GM12878 (cell line): ENCODE measurements at regions not wholly inside any gene's neighbourhood (a gene's known extent, or its start where the extent isn't known, plus 50 kb on each side); places are given as distances from the start of the nearest gene placed in this dataset.
A peak's percentile ranks its signal among the peaks of the same experiment; 100 is the strongest.

Source experiments
- ATAC-seq: fragments of 200-7000 bp; cut with Tn5 transposase; 3 replicates; pipeline ENCODE4 v1.9.1; 2020; ENCODE audit warnings: mild to moderate bottlenecking, moderate library complexity
- BruUV-seq: library from RNA; stranded (reverse); fragments of 400-500 nt; replicated peaks from 2 replicates; lab custom pipeline; 2021; lab: Mats Ljungman, UMichigan
- CTCF ChIA-PET: fragments of 300-600 bp; sonication (Branson Sonifier 250); formaldehyde crosslinking; extraction: SDS; loops from one replicate; lab custom pipeline; 2021; ENCODE audit warnings: inconsistent platforms; lab: Yijun Ruan, JAX
- POLR2A ChIA-PET: fragments of 350-600 bp; formaldehyde crosslinking; extraction: SDS; loops from one replicate; lab custom pipeline; 2021; ENCODE audit warnings: inconsistent platforms; lab: Charles Lee
- RAD21 ChIA-PET: fragments of 300-600 bp; sonication (Branson Sonifier 250); formaldehyde crosslinking; loops from one replicate; lab custom pipeline; 2023; ENCODE audit warnings: antibody characterized with exemption; ENCODE audit not compliant: unreplicated experiment; lab: Charles Lee
- SMC1A ChIA-PET: fragments of 300-600 bp; sonication (Branson Sonifier 250); formaldehyde crosslinking; loops from one replicate; lab custom pipeline; 2023; ENCODE audit not compliant: unreplicated experiment, uncharacterized antibody; lab: Charles Lee
- DNase-seq: peaks from one replicate; pipeline ENCODE4 v3.0.0-alpha.2; 2011; ENCODE audit warnings: low read depth, low spot score
- FAIRE-seq: peaks from 3 replicates; lab custom pipeline; 2011; peaks lifted over from hg19 to GRCh38; lab: Jason Lieb, UNC
- H2AFZ ChIP-seq: 2 replicates; pipeline ENCODE4 v1.6.0; 2011; ENCODE audit warnings: low read depth, low read length, control low read depth; ENCODE audit not compliant: control insufficient read depth
- H3K27ac ChIP-seq: 2 replicates; pipeline ENCODE4 v1.5.1; 2011; ENCODE audit warnings: control low read depth; ENCODE audit not compliant: control insufficient read depth, insufficient read depth
- H3K27me3 ChIP-seq, 2 experiments: replicated peaks in 1 of 2; 2 replicates each; pipeline versions ENCODE4 v1.6.0 to v1.6.1; 2011; ENCODE audit warnings: low read length in 1 of 2; ENCODE audit not compliant: control insufficient read depth in 2 of 2, insufficient read depth in 2 of 2
- H3K36me3 ChIP-seq, 2 experiments: 2 replicates each; pipeline ENCODE4 v1.5.1; 2011; ENCODE audit warnings: low read length in 1 of 2; ENCODE audit not compliant: control insufficient read depth in 2 of 2, insufficient read depth in 2 of 2
- H3K4me1 ChIP-seq: 2 replicates; pipeline ENCODE4 v1.6.1; 2011; ENCODE audit warnings: mild to moderate bottlenecking, low read length, moderate library complexity, mixed read lengths; ENCODE audit not compliant: control insufficient read depth, insufficient read depth
- H3K4me2 ChIP-seq: 2 replicates; pipeline ENCODE4 v1.6.0; 2011; ENCODE audit warnings: control low read depth; ENCODE audit not compliant: control insufficient read depth, insufficient read depth
- H3K4me3 ChIP-seq: fragments of 200-600 bp; sonication (generic); 2 replicates; pipeline ENCODE4 v1.5.1; 2016
- H3K79me2 ChIP-seq: 2 replicates; pipeline ENCODE4 v1.6.0; 2011; ENCODE audit warnings: low read length; ENCODE audit not compliant: control insufficient read depth, insufficient read depth
- H3K9ac ChIP-seq: 2 replicates; pipeline ENCODE4 v1.8.0; 2011; ENCODE audit warnings: low read length, control low read depth, mixed read lengths; ENCODE audit not compliant: control insufficient read depth, insufficient read depth
- H3K9me3 ChIP-seq: replicated peaks from 3 replicates; pipeline ENCODE4 v1.5.1; 2011; ENCODE audit warnings: mild to moderate bottlenecking, low read length; ENCODE audit not compliant: control insufficient read depth, insufficient read depth
- H4K20me1 ChIP-seq: 2 replicates; pipeline ENCODE4 v1.6.0; 2011; ENCODE audit not compliant: control insufficient read depth, insufficient read depth
- BCL11A ChIP-seq: IDR thresholded peaks from 2 replicates; pipeline ENCODE4 v1.6.1; 2011; ENCODE audit warnings: low read depth, low read length
- EZH2 ChIP-seq: IDR thresholded peaks from 2 replicates; pipeline ENCODE4 v1.6.1; 2012; ENCODE audit warnings: low read depth, mild to moderate bottlenecking, control low read depth, inconsistent platforms, low read length, borderline replicate concordance; ENCODE audit not compliant: control insufficient read depth
- FOXM1 ChIP-seq: IDR thresholded peaks from 2 replicates; pipeline ENCODE4 v1.6.1; 2012; ENCODE audit warnings: low read depth, mild to moderate bottlenecking, inconsistent platforms, low read length, moderate library complexity
- MEF2B ChIP-seq: fragments of 450-650 bp; IDR thresholded peaks from 2 replicates; pipeline ENCODE4 v1.6.1; 2018; ENCODE audit warnings: mild to moderate bottlenecking, moderate library complexity; ENCODE audit not compliant: partially characterized antibody, poor library complexity, severe bottlenecking
- NFYA ChIP-seq: IDR thresholded peaks from 2 replicates; pipeline ENCODE4 v1.6.1; 2011; ENCODE audit warnings: low read depth, mild to moderate bottlenecking, low read length, improper control_type of control experiment, borderline replicate concordance
- TCF7 ChIP-seq: IDR thresholded peaks from 2 replicates; pipeline ENCODE4 v1.6.1; 2014; ENCODE audit warnings: antibody characterized with exemption, borderline replicate concordance
- WGBS: methylation state at CpG from one replicate; pipeline ENCODE4 v1.1.6; 2016; ENCODE audit warnings: low lambda C conversion rate; ENCODE audit not compliant: insufficient replicate concordance, insufficient coverage; ENCODE audit errors: missing lambda C conversion rate; 5-methylcytosine and 5-hydroxymethylcytosine counted together
- in situ Hi-C: fragments of 300-500 bp; cut with MboI; formaldehyde crosslinking; loops from 9 replicates; pipeline ENCODE4 v1.14.3; 2018; ENCODE audit warnings: mixed read lengths
- intact Hi-C: fragments of 100-400 bp; cut with micrococcal nuclease; formaldehyde crosslinking; loops from one replicate; pipeline ENCODE4 v1.14.2; 2022; ENCODE audit not compliant: unreplicated experiment
- TF ChIP-seq, protein P1 (sequence below): IDR thresholded peaks from 2 replicates; pipeline ENCODE4 v1.6.1; 2012; ENCODE audit warnings: low read length, inconsistent platforms
- TF ChIP-seq, protein P2 (sequence below): fragments of 450-650 bp; IDR thresholded peaks from 2 replicates; pipeline ENCODE4 v1.6.1; 2018; ENCODE audit warnings: borderline replicate concordance, mild to moderate bottlenecking; ENCODE audit not compliant: partially characterized antibody
- TF ChIP-seq, protein P3 (sequence below): IDR thresholded peaks from 2 replicates; pipeline ENCODE4 v1.6.1; 2012; ENCODE audit warnings: improper control_type of control experiment, low read depth, low read length; ENCODE audit not compliant: insufficient replicate concordance
- TF ChIP-seq, protein P4 (sequence below): fragments of 450-650 bp; IDR thresholded peaks from 2 replicates; pipeline ENCODE4 v1.6.1; 2017; ENCODE audit warnings: mild to moderate bottlenecking, moderate library complexity

DNA sequence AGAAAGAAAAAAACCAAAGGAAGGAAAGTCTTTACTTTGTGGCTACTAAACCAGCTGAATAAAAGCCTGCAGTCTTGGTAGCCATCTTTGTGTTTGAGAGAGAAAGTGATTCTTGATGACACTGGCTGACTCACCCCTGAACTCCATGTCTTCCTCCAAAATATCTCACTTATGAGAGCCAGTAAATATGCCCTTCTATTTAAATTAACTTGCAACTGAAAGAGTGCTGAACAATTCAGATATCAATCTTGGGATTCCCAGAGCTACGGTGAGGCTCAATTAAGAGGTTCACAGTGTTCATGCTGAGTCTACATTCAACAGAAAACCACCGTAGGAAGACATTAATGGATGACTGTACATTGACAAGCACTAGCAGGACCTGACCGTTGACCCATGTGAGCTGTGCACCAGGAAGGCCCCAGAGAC lies 57.9 kb downstream of the KCTD12 start:
- ATAC-seq (peak; percentile 47), DNase-seq (no peak), FAIRE-seq (no peak)
- no peaks in the 10 kb centered on the region; the same call in 1 of the 2 replicates for H3K4me1 ChIP-seq
- H3K9ac ChIP-seq, result no peak overlapping the region
- H3K79me2 ChIP-seq, result no peaks in the 10 kb centered on the region
- BruUV-seq, result no TSS peak
- intact Hi-C loops (no loop called here), in situ Hi-C loops (no loop called here)
- 12% methylated on average over 3 of the region's 3 CpGs for WGBS
- H3K4me2 ChIP-seq, result no peak overlapping the region
- POLR2A ChIA-PET, result no interaction called here
- no peaks in the 10 kb centered on the region for H3K36me3 ChIP-seq
- CTCF ChIA-PET, result interaction anchor here (0.6 kb wide), 1 partner anchor 57 kb away, joined by 3 read pairs; no protein-coding TSS in a partner anchor
- no peak overlapping the region for H3K4me3 ChIP-seq
- H4K20me1 ChIP-seq, result no peaks in the 10 kb centered on the region
- SMC1A ChIA-PET, result no interaction called here
- H3K9me3 ChIP-seq, result no peaks in the 10 kb centered on the region
- no peak overlapping the region; the same call in 1 of the 2 replicates for H2AFZ ChIP-seq
- no peaks in the 10 kb centered on the region for H3K27me3 ChIP-seq
- RAD21 ChIA-PET, result no interaction called here
- no peak overlapping the region for H3K27ac ChIP-seq
- TF ChIP-seq MEF2B, result no peak
- TF ChIP-seq, protein P1, sequence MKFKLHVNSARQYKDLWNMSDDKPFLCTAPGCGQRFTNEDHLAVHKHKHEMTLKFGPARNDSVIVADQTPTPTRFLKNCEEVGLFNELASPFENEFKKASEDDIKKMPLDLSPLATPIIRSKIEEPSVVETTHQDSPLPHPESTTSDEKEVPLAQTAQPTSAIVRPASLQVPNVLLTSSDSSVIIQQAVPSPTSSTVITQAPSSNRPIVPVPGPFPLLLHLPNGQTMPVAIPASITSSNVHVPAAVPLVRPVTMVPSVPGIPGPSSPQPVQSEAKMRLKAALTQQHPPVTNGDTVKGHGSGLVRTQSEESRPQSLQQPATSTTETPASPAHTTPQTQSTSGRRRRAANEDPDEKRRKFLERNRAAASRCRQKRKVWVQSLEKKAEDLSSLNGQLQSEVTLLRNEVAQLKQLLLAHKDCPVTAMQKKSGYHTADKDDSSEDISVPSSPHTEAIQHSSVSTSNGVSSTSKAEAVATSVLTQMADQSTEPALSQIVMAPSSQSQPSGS, result no peak
- TF ChIP-seq, protein P2, sequence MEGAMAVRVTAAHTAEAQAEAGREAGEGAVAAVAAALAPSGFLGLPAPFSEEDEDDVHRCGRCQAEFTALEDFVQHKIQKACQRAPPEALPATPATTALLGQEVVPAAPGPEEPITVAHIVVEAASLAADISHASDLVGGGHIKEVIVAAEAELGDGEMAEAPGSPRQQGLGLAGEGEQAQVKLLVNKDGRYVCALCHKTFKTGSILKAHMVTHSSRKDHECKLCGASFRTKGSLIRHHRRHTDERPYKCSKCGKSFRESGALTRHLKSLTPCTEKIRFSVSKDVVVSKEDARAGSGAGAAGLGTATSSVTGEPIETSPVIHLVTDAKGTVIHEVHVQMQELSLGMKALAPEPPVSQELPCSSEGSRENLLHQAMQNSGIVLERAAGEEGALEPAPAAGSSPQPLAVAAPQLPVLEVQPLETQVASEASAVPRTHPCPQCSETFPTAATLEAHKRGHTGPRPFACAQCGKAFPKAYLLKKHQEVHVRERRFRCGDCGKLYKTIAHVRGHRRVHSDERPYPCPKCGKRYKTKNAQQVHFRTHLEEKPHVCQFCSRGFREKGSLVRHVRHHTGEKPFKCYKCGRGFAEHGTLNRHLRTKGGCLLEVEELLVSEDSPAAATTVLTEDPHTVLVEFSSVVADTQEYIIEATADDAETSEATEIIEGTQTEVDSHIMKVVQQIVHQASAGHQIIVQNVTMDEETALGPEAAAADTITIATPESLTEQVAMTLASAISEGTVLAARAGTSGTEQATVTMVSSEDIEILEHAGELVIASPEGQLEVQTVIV, result no peak
- no peak for TF ChIP-seq NFYA
- TF ChIP-seq, protein P3, sequence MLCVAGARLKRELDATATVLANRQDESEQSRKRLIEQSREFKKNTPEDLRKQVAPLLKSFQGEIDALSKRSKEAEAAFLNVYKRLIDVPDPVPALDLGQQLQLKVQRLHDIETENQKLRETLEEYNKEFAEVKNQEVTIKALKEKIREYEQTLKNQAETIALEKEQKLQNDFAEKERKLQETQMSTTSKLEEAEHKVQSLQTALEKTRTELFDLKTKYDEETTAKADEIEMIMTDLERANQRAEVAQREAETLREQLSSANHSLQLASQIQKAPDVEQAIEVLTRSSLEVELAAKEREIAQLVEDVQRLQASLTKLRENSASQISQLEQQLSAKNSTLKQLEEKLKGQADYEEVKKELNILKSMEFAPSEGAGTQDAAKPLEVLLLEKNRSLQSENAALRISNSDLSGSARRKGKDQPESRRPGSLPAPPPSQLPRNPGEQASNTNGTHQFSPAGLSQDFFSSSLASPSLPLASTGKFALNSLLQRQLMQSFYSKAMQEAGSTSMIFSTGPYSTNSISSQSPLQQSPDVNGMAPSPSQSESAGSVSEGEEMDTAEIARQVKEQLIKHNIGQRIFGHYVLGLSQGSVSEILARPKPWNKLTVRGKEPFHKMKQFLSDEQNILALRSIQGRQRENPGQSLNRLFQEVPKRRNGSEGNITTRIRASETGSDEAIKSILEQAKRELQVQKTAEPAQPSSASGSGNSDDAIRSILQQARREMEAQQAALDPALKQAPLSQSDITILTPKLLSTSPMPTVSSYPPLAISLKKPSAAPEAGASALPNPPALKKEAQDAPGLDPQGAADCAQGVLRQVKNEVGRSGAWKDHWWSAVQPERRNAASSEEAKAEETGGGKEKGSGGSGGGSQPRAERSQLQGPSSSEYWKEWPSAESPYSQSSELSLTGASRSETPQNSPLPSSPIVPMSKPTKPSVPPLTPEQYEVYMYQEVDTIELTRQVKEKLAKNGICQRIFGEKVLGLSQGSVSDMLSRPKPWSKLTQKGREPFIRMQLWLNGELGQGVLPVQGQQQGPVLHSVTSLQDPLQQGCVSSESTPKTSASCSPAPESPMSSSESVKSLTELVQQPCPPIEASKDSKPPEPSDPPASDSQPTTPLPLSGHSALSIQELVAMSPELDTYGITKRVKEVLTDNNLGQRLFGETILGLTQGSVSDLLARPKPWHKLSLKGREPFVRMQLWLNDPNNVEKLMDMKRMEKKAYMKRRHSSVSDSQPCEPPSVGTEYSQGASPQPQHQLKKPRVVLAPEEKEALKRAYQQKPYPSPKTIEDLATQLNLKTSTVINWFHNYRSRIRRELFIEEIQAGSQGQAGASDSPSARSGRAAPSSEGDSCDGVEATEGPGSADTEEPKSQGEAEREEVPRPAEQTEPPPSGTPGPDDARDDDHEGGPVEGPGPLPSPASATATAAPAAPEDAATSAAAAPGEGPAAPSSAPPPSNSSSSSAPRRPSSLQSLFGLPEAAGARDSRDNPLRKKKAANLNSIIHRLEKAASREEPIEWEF, result no peak
- TF ChIP-seq, protein P4, sequence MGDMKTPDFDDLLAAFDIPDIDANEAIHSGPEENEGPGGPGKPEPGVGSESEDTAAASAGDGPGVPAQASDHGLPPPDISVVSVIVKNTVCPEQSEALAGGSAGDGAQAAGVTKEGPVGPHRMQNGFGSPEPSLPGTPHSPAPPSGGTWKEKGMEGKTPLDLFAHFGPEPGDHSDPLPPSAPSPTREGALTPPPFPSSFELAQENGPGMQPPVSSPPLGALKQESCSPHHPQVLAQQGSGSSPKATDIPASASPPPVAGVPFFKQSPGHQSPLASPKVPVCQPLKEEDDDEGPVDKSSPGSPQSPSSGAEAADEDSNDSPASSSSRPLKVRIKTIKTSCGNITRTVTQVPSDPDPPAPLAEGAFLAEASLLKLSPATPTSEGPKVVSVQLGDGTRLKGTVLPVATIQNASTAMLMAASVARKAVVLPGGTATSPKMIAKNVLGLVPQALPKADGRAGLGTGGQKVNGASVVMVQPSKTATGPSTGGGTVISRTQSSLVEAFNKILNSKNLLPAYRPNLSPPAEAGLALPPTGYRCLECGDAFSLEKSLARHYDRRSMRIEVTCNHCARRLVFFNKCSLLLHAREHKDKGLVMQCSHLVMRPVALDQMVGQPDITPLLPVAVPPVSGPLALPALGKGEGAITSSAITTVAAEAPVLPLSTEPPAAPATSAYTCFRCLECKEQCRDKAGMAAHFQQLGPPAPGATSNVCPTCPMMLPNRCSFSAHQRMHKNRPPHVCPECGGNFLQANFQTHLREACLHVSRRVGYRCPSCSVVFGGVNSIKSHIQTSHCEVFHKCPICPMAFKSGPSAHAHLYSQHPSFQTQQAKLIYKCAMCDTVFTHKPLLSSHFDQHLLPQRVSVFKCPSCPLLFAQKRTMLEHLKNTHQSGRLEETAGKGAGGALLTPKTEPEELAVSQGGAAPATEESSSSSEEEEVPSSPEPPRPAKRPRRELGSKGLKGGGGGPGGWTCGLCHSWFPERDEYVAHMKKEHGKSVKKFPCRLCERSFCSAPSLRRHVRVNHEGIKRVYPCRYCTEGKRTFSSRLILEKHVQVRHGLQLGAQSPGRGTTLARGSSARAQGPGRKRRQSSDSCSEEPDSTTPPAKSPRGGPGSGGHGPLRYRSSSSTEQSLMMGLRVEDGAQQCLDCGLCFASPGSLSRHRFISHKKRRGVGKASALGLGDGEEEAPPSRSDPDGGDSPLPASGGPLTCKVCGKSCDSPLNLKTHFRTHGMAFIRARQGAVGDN, result no peak
- no peak for TF ChIP-seq EZH2
- TF ChIP-seq TCF7, result no peak
- no peak for TF ChIP-seq FOXM1
- TF ChIP-seq BCL11A, result no peak
